ENCODE measurements at regions not wholly inside any gene's neighbourhood (a gene's known extent, or its start where the extent isn't known, plus 50 kb on each side); places are given as distances from the start of the nearest gene placed in this dataset.

DNA sequence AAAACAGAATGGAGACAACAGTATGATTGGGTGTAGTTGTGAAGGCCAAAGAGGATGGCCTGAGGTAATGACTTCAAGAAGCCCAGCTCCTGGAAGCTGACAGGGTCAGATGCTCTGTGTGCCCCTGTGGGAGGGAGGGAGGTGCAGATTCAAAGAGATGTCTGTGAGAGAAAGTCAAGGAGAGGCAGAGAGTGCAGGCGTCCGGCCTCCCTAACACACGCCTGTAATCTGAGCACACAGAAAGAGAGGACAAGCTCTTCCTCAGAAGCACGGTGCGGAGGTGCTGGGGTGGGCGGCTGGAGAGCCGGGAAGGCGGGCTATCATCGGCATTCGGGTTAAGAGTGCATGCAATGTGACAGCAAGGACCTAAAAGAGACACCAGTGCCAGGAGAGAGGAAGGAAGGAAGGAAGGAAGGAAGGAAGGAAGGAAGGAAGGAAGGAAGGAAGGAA is 238.2 kb upstream of the HES1 start:
- Mint-ChIP-seq H3K36me3 (ENCODE audit: insufficient read depth, unreplicated experiment) (no peaks in the 10 kb centered on the region), H3K9me3 (ENCODE audit: low read depth, unreplicated experiment) (peaks cover 2% of the 10 kb centered on the region), H3K4me1 (ENCODE audit: low read depth, unreplicated experiment) (peaks cover 24% of the 10 kb centered on the region), H3K27me3 (ENCODE audit: unreplicated experiment) (no peaks in the 10 kb centered on the region), H3K27ac (ENCODE audit: unreplicated experiment) (no peak overlapping the region), H3K4me3 (ENCODE audit: low read depth, unreplicated experiment) (no peak overlapping the region)
- TF ChIP-seq, protein P1, sequence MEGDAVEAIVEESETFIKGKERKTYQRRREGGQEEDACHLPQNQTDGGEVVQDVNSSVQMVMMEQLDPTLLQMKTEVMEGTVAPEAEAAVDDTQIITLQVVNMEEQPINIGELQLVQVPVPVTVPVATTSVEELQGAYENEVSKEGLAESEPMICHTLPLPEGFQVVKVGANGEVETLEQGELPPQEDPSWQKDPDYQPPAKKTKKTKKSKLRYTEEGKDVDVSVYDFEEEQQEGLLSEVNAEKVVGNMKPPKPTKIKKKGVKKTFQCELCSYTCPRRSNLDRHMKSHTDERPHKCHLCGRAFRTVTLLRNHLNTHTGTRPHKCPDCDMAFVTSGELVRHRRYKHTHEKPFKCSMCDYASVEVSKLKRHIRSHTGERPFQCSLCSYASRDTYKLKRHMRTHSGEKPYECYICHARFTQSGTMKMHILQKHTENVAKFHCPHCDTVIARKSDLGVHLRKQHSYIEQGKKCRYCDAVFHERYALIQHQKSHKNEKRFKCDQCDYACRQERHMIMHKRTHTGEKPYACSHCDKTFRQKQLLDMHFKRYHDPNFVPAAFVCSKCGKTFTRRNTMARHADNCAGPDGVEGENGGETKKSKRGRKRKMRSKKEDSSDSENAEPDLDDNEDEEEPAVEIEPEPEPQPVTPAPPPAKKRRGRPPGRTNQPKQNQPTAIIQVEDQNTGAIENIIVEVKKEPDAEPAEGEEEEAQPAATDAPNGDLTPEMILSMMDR (IDR thresholded peaks at IDR 0.05; ENCODE audit: unreplicated experiment) = no peak
- DNase-seq = no peak
- CTCF ChIA-PET = interaction anchor here (1.0 kb wide), 1 partner anchor 27 kb away, joined by 3 read pairs; no protein-coding TSS in a partner anchor
- intact Hi-C loops (cut with micrococcal nuclease; ENCODE audit: unreplicated experiment) = no loop called here
- no TSS peak for BruUV-seq (replicated peaks)

DNA sequence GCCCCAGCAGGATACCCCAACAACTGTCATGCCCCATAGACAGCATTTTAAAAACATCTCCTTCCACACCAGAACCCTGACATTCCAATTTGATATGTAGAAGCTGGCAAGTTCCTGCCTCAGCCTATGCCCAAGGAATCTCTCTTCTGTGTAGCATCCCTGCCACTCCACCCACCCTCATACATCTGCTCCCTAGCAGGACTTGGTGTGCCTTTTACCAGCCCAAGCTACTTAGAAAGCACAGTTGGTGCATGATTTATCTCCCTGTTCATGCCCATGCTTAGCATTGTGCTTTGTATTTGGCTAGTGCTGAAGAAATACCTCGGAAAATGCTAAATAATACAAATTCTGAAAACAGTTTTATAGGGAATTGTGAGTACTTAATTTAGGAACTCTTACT is 236.9 kb upstream of the HES1 start:
- CTCF ChIA-PET = no interaction called here
- no peak overlapping the region for H3K27ac Mint-ChIP-seq (ENCODE audit: unreplicated experiment)
- peaks cover 32% of the 10 kb centered on the region for H3K4me1 Mint-ChIP-seq (ENCODE audit: low read depth, unreplicated experiment)
- intact Hi-C loops (cut with micrococcal nuclease; ENCODE audit: unreplicated experiment) = no loop called here
- TF ChIP-seq, protein P1 (IDR thresholded peaks at IDR 0.05; ENCODE audit: unreplicated experiment) = no peak
- DNase-seq = no peak
- peaks cover 2% of the 10 kb centered on the region for H3K9me3 Mint-ChIP-seq (ENCODE audit: low read depth, unreplicated experiment)
- H3K4me3 Mint-ChIP-seq (ENCODE audit: low read depth, unreplicated experiment) = no peak overlapping the region
- H3K36me3 Mint-ChIP-seq (ENCODE audit: insufficient read depth, unreplicated experiment) = no peaks in the 10 kb centered on the region
- H3K27me3 Mint-ChIP-seq (ENCODE audit: unreplicated experiment) = no peaks in the 10 kb centered on the region
- BruUV-seq (replicated peaks) = no TSS peak

DNA sequence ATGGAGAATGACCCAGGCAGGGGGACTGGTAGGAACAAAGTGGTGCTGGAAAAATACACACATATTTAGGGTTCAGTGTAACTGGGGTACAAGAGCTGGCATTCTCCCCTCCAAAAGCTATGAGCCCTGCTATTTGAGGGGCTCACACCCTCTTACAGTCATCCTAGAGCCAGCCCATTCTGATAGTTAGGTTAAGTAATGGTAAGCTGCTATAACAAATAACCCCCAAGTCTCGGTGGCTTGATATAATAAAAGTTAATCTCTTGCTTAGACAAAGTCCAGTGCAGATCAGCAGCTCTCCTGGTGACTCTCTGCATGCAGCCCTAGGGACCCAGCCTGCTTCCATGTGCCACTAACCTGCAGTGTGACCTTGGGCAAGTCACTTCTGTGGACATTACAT is 234.9 kb upstream of the HES1 start:
- peaks cover under 1% of the 10 kb centered on the region for H3K9me3 Mint-ChIP-seq (ENCODE audit: low read depth, unreplicated experiment)
- CTCF ChIA-PET = no interaction called here
- H3K36me3 Mint-ChIP-seq (ENCODE audit: insufficient read depth, unreplicated experiment) = no peaks in the 10 kb centered on the region
- intact Hi-C loops (cut with micrococcal nuclease; ENCODE audit: unreplicated experiment) = no loop called here
- TF ChIP-seq, protein P1 (IDR thresholded peaks at IDR 0.05; ENCODE audit: unreplicated experiment) = no peak
- H3K4me3 Mint-ChIP-seq (ENCODE audit: low read depth, unreplicated experiment) = no peak overlapping the region
- peaks cover 17% of the 10 kb centered on the region for H3K4me1 Mint-ChIP-seq (ENCODE audit: low read depth, unreplicated experiment)
- H3K27ac Mint-ChIP-seq (ENCODE audit: unreplicated experiment) = no peak overlapping the region
- no TSS peak for BruUV-seq (replicated peaks)
- no peak for DNase-seq
- no peaks in the 10 kb centered on the region for H3K27me3 Mint-ChIP-seq (ENCODE audit: unreplicated experiment)

DNA sequence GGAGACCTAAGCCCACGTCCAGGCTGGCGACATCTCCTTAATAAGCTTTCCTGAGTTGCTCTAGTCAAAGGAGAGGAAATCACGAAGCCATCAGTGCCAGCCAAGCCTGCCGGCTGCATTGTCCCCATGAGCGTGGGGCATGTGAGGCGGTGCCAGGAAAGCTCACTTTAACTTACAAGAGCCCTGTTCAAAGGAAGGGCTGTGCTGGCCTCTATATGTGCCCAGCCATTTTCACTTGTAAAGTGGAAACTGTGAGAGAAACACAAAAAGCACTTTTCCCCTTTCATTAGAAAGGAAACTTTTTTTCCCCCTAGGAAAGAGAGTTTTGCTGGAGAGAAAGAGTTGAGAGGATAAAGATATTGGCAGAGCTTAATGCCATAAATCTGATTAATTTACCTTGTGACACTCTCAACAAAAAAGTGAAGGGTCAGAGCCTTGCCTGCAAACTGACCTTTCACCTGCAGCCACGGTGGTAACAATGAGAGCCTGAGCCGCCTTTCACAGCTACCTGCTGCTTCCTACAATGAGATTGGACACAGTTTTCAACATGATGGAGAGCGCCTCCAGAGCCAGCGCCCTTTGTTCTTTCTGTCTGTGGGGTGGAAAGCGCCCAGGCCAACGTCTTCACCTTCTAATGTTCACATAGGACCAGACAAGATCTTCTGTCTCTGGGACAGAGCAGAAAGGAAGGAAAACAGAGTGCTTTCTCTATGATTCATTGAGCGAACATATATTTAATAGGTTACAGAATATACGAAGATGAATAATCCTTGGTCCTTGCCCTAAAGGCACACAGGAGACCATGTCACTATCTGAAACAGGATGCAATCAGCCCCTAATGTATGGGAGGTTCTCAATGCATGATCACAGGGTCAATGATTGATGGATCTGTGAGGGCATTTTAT is 233.1 kb upstream of the HES1 start:
- CTCF ChIA-PET = interaction anchor here (0.6 to 1.4 kb wide), 2 partner anchors 30 to 228 kb away, joined by 4 read pairs; no protein-coding TSS in a partner anchor
- DNase-seq = no peak
- BruUV-seq (replicated peaks) = no TSS peak
- no peaks in the 10 kb centered on the region for H3K36me3 Mint-ChIP-seq (ENCODE audit: insufficient read depth, unreplicated experiment)
- H3K9me3 Mint-ChIP-seq (ENCODE audit: low read depth, unreplicated experiment) = peaks cover 3% of the 10 kb centered on the region
- intact Hi-C loops (cut with micrococcal nuclease; ENCODE audit: unreplicated experiment) = no loop called here
- no peak overlapping the region for H3K27ac Mint-ChIP-seq (ENCODE audit: unreplicated experiment)
- TF ChIP-seq, protein P1 (IDR thresholded peaks at IDR 0.05; ENCODE audit: unreplicated experiment) = no peak
- peaks cover 16% of the 10 kb centered on the region for H3K4me1 Mint-ChIP-seq (ENCODE audit: low read depth, unreplicated experiment)
- H3K27me3 Mint-ChIP-seq (ENCODE audit: unreplicated experiment) = no peaks in the 10 kb centered on the region
- no peak overlapping the region for H3K4me3 Mint-ChIP-seq (ENCODE audit: low read depth, unreplicated experiment)

Measured in Calu3 (cell line).